HCT116 (cell line): ENCODE measurements at regions not wholly inside any gene's neighbourhood (a gene's known extent, or its start where the extent isn't known, plus 50 kb on each side); places are given as distances from the start of the nearest gene placed in this dataset.

ENCODE experiments used
- CTCF ChIP-seq, 3 experiments: fragments of 200-600 bp in 1 of 3; sonication (generic) in 1 of 3; IDR thresholded peaks in 2 of 3; conservative IDR thresholded peaks in 1 of 3; 2 replicates each; pipeline ENCODE4 v1.5.1; 2012 to 2017; ENCODE audit warnings: low read depth in 2 of 3, low read length in 2 of 3, antibody characterized with exemption in 1 of 3, borderline replicate concordance in 1 of 3, control low read depth in 1 of 3, mild to moderate bottlenecking in 1 of 3, mixed read lengths in 1 of 3, mixed run types in 1 of 3, moderate library complexity in 1 of 3; ENCODE audit not compliant: insufficient read depth in 1 of 3
- MAX ChIP-seq: IDR thresholded peaks from 2 replicates; pipeline ENCODE4 v1.6.1; 2012
- POLR2AphosphoS5 ChIP-seq: IDR thresholded peaks from 2 replicates; pipeline ENCODE4 v1.6.1; 2011; ENCODE audit warnings: mild to moderate bottlenecking, low read depth, low read length, moderate library complexity
- REST ChIP-seq: IDR thresholded peaks from 2 replicates; pipeline ENCODE4 v1.6.1; 2012; ENCODE audit warnings: low read depth
- SIN3A ChIP-seq: IDR thresholded peaks from 2 replicates; pipeline ENCODE4 v1.6.1; 2012; ENCODE audit warnings: low read depth
- SP1 ChIP-seq: IDR thresholded peaks from 2 replicates; pipeline ENCODE4 v1.6.1; 2012; ENCODE audit warnings: low read depth
- TCF7L2 ChIP-seq: IDR thresholded peaks from 2 replicates; pipeline ENCODE4 v1.7.0; 2011; ENCODE audit warnings: borderline replicate concordance, inconsistent platforms; ENCODE audit not compliant: insufficient read depth, insufficient read length; ENCODE audit errors: extremely low read depth

- TF ChIP-seq MAX = no peak
- TF ChIP-seq SP1 = no peak
- TF ChIP-seq CTCF (IDR thresholded peaks at IDR 0.05 in 2 of 3, conservative IDR thresholded peaks at IDR 0.05 in 1 of 3; ENCODE audit: borderline replicate concordance in 1 of 3, insufficient read depth in 1 of 3, low read depth in 2 of 3, low read length in 2 of 3) = no peak
- no peak for TF ChIP-seq TCF7L2
- TF ChIP-seq REST = no peak
- no peak for TF ChIP-seq POLR2AphosphoS5
- TF ChIP-seq SIN3A = no peak
Observed at GRCh38 chr1:209439828-209440227, 143.7 kb upstream of the CAMK1G start.
